ENCODE measurements at regions not wholly inside any gene's neighbourhood (a gene's known extent, or its start where the extent isn't known, plus 50 kb on each side); places are given as distances from the start of the nearest gene placed in this dataset.
A peak's percentile ranks its signal among the peaks of the same experiment; 100 is the strongest.
"Not testable (repeated sequence)": the region's sequence is repeated elsewhere in the genome, so short reads cannot be mapped to it uniquely, and the experiment has no call there.

GRCh38 chr4:10388146-10388545 lies 69.1 kb downstream of the ZNF518B start:
- not testable (repeated sequence) for DNase-seq (ENCODE audit: low read depth, low spot score); H3K27ac ChIP-seq

GRCh38 chr4:10385994-10386394 lies 71.2 kb downstream of the ZNF518B start:
- H3K27ac ChIP-seq, result no peak overlapping the region
- no peak for DNase-seq (ENCODE audit: low read depth, low spot score)

GRCh38 chr4:10384974-10385373 lies 72.3 kb downstream of the ZNF518B start:
- DNase-seq (ENCODE audit: low read depth, low spot score), result no peak
- H3K27ac ChIP-seq, result no peak overlapping the region

- H3K27ac ChIP-seq, result no peak overlapping the region
- DNase-seq (ENCODE audit: low read depth, low spot score), result no peak
Measured at GRCh38 chr4:10383417-10383816, 73.8 kb downstream of the ZNF518B start.

GRCh38 chr4:10382171-10382570 lies 75.1 kb downstream of the ZNF518B start:
- H3K27ac ChIP-seq; DNase-seq (ENCODE audit: low read depth, low spot score): not testable (repeated sequence)

- DNase-seq (ENCODE audit: low read depth, low spot score), result no peak
- peak overlapping the region; percentile 26 for H3K27ac ChIP-seq
Measured at GRCh38 chr4:10381146-10381545, 76.1 kb downstream of the ZNF518B start.

- peak overlapping the region; percentile 26 for H3K27ac ChIP-seq
- DNase-seq (ENCODE audit: low read depth, low spot score), result no peak
Measured at GRCh38 chr4:10380735-10381134, 76.5 kb downstream of the ZNF518B start.

GRCh38 chr4:10371869-10372471 lies 85.3 kb downstream of the ZNF518B start:
- peak; percentile 61 for DNase-seq (ENCODE audit: low read depth, low spot score)
- peak overlapping the region; percentile 59 for H3K27ac ChIP-seq

- DNase-seq (ENCODE audit: low read depth, low spot score), result no peak
- peak overlapping the region; percentile 59 for H3K27ac ChIP-seq
Measured at GRCh38 chr4:10371121-10371520, 86.1 kb downstream of the ZNF518B start.

- no peak for DNase-seq (ENCODE audit: low read depth, low spot score)
- H3K27ac ChIP-seq, result peak overlapping the region; percentile 0
Measured at GRCh38 chr4:10369517-10369916, 87.7 kb downstream of the ZNF518B start.

- DNase-seq (ENCODE audit: low read depth, low spot score), result no peak
- peak overlapping the region; percentile 54 for H3K27ac ChIP-seq
Measured at GRCh38 chr4:10366628-10367027, 90.6 kb downstream of the ZNF518B start.

GRCh38 chr4:10364194-10364593 lies 93.0 kb downstream of the ZNF518B start:
- no peak for DNase-seq (ENCODE audit: low read depth, low spot score)
- H3K27ac ChIP-seq, result no peak overlapping the region

GRCh38 chr4:10354746-10355145 lies 102.5 kb downstream of the ZNF518B start:
- no peak for DNase-seq (ENCODE audit: low read depth, low spot score)

GRCh38 chr4:10354225-10354624 lies 103.0 kb downstream of the ZNF518B start:
- no peak for DNase-seq (ENCODE audit: low read depth, low spot score)
- H3K27ac ChIP-seq, result peak overlapping the region; percentile 56

More at GRCh38 chr4:10354746-10355145, 102.5 kb downstream of the ZNF518B start:
- H3K27ac ChIP-seq, result peak overlapping the region; percentile 56

- DNase-seq (ENCODE audit: low read depth, low spot score), result no peak
- peak overlapping the region; percentile 56 for H3K27ac ChIP-seq
Measured at GRCh38 chr4:10353110-10353509, 104.1 kb downstream of the ZNF518B start.

- peak overlapping the region; percentile 83 for H3K27ac ChIP-seq
- DNase-seq (ENCODE audit: low read depth, low spot score), result no peak
Measured at GRCh38 chr4:10348241-10348640, 109.0 kb downstream of the ZNF518B start.

GRCh38 chr4:10347815-10348214 lies 109.4 kb downstream of the ZNF518B start:
- DNase-seq (ENCODE audit: low read depth, low spot score), result no peak
- peak overlapping the region; percentile 83 for H3K27ac ChIP-seq

- no peak for DNase-seq (ENCODE audit: low read depth, low spot score)
- H3K27ac ChIP-seq, result peak overlapping the region; percentile 83
Measured at GRCh38 chr4:10347281-10347795, 109.9 kb downstream of the ZNF518B start.

GRCh38 chr4:10346023-10346422 lies 111.2 kb downstream of the ZNF518B start:
- H3K27ac ChIP-seq, result peak overlapping the region; percentile 83
- DNase-seq (ENCODE audit: low read depth, low spot score), result peak; percentile 62

- peak overlapping the region; percentile 83 for H3K27ac ChIP-seq
- no peak for DNase-seq (ENCODE audit: low read depth, low spot score)
Measured at GRCh38 chr4:10345381-10345784, 111.8 kb downstream of the ZNF518B start.

GRCh38 chr4:10344824-10345223 lies 112.4 kb downstream of the ZNF518B start:
- H3K27ac ChIP-seq, result no peak overlapping the region
- no peak for DNase-seq (ENCODE audit: low read depth, low spot score)

- H3K27ac ChIP-seq, result no peak overlapping the region
- DNase-seq (ENCODE audit: low read depth, low spot score), result no peak
Measured at GRCh38 chr4:10343656-10344055, 113.6 kb downstream of the ZNF518B start.

All from epithelial cell of prostate (primary cell).